HG02571 (cell line): ENCODE measurements at regions not wholly inside any gene's neighbourhood (a gene's known extent, or its start where the extent isn't known, plus 50 kb on each side); places are given as distances from the start of the nearest gene placed in this dataset.

ENCODE experiments used
- ATAC-seq: cut with Tn5 transposase; IDR thresholded peaks from one replicate; pipeline ENCODE4 v1.9.1; 2021; ENCODE audit warnings: mild to moderate bottlenecking, moderate library complexity; ENCODE audit not compliant: unreplicated experiment

- ATAC-seq, result no peak
These were observed 73.8 kb upstream of the PACRGL start for GRCh38 chr4:20626326-20627005.

DNA sequence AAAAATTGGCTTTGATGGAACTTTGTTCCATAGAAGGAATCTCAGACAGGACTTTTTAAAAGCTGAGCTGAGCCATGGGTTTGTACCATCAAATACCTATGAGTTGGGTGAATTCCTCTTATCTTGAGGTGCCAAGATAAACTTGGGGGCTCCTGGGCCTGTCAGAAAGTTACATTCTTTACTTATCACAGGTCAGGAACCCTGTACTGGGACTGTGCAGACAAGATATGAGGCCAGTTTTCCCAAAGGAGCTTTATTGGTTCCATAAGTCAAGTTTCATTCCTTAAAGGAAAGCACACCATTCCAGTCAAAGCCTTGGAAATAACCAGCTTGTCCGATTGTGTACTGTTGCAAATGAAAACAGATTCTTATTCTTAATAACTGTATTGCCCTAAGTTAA, 72.4 kb upstream of the PACRGL start:
- no peak for ATAC-seq

DNA sequence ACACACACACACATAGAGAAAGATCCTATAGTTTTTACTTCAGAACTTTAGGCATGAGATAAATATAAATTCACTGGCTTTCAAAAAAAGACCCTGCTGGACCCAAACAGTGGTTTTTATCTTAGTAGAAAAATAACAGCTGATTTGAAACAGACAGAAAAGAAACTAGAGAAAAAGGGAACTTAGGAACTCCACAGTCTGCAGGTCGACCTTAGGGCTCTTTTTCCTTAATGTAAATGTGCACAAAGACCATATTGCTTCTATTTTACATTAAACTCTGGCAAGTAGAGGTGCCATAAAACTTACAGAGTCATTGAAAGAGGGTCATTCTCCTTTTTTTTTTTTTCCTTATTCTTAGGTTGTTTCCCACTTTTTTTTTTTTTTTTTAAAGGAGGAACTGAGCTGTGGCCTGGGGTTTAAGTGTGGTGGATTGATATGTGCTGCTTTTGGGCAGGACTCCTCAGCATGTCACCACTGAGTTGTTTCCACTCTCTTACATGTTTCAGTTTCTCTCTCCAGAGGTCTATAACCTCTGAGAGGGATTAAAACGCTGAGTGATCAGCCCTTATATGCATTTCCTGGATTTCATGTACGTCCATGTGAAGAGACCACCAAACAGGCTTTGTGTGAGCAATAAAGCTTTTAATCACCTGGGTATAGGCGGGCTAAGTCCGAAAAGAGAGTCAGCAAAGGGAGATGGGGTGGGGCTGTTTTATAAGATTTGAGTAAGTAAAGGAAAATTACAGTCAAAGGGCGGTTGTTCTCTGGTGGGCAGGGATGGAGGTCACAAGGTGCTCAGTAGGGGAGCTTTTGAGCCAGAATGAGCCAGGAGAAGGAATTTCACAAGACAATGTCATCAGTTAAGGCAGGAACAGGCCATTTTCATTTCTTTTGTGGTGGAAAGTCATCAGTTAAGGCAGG, 70.8 kb upstream of the PACRGL start:
- no peak for ATAC-seq

- no peak for ATAC-seq
These were observed 61.4 kb upstream of the PACRGL start for GRCh38 chr4:20638825-20639224.

DNA sequence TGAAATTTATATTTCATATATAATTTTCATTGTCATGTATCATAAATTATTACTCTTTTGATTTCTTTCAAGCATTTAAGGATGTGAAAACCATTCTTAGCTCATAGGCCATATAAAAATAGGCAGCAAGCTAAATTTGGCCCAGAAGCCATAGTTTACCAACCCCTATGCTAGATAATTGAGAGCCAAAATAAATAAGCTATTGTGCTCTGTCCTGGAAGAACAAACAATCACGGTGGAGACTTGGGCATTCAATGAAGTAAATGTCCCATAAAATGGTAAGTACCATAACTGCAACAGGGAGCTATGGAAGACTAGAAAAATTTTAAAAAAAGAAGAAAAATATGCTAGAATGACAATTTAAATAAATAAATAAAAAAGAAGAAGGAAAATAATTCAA, 60.9 kb upstream of the PACRGL start:
- ATAC-seq, result no peak

- no peak for ATAC-seq
These were observed 59.3 kb upstream of the PACRGL start for GRCh38 chr4:20640989-20641388.

- no peak for ATAC-seq
These were observed 58.3 kb upstream of the PACRGL start for GRCh38 chr4:20641976-20642375.

- ATAC-seq, result no peak
These were observed 56.6 kb upstream of the PACRGL start for GRCh38 chr4:20643631-20644030.

DNA sequence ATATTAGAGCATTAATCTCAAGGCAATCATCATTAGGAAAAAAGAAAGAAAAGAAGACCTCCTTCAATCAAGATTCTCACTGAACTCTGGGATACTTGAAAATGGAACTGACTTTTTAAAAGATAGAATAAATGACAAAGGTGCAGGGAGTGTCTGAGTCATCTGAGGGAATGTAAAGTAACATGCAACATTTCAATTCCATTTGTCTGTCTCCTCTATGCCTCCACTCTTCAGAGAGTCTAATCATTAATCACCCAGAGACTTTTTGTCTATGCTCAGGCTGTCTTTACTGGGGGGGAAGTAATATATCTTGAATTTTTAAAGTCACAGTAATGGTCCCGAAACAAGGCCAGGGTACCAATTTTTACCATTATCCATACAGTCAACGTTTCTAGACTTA, 55.0 kb upstream of the PACRGL start:
- no peak for ATAC-seq

DNA sequence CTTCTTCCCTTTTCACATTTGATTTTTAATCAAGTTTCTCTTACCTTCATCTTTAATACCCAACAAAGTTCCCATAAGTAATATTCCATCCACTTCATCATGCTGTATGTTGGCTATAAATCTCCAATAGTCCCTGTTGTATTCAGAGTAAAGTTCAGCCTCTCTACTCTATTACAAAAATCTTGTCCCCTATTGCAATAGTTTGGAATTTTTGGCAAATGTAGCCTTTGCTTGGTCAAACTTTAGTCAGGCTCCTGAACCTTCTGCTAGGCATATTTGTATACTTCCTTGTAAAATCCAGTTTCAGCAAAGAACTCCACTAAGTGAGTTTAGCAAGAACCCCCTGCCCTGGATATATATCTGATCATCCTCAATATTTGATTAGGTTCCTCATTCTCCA, 54.0 kb upstream of the PACRGL start:
- ATAC-seq, result no peak
